Transverse colon (tissue), 4 donors: ENCODE measurements at regions not wholly inside any gene's neighbourhood (a gene's known extent, or its start where the extent isn't known, plus 50 kb on each side); places are given as distances from the start of the nearest gene placed in this dataset.

Source experiments
- DNase-seq: peaks from one replicate; pipeline ENCODE4 v3.0.0-alpha.2; 2019
- H3K27ac ChIP-seq, 4 donors: fragments of 200-600 bp; sonication (generic); 2 replicates each; pipeline ENCODE4 v1.5.1; 2016 to 2018; ENCODE audit warnings: inconsistent platforms in 4 of 4
- H3K27me3 ChIP-seq: fragments of 200-600 bp; sonication (generic); 2 replicates; pipeline ENCODE4 v1.5.1; 2017; ENCODE audit warnings: inconsistent platforms
- H3K36me3 ChIP-seq, 4 donors: fragments of 200-600 bp; sonication (generic); 2 replicates each; pipeline ENCODE4 v1.5.1; 2017 to 2019; ENCODE audit warnings: inconsistent platforms in 4 of 4
- H3K4me1 ChIP-seq, 4 donors: fragments of 200-600 bp; sonication (generic); 2 replicates each; pipeline ENCODE4 v1.5.1; 2017 to 2020; ENCODE audit warnings: inconsistent platforms in 4 of 4
- H3K4me3 ChIP-seq, 4 donors: fragments of 200-600 bp; sonication (generic); 1 replicate in 1 of 4; 2 replicates in 3 of 4; pipeline versions ENCODE4 v1.5.1 to v1.6.1; 2017 to 2019; ENCODE audit warnings: inconsistent platforms in 4 of 4
- H3K9me3 ChIP-seq, 2 donors: fragments of 200-600 bp; sonication (generic); 2 replicates each; pipeline ENCODE4 v1.5.1; 2017 to 2019; ENCODE audit warnings: inconsistent platforms in 2 of 2
- EP300 ChIP-seq: sonication (generic); formaldehyde crosslinking; IDR thresholded peaks from one replicate; pipeline ENCODE4 v1.6.1; 2017; ENCODE audit warnings: antibody characterized with exemption, low read depth
- POLR2A ChIP-seq: fragments of 450-650 bp; IDR thresholded peaks from one replicate; pipeline ENCODE4 v1.6.1; 2016; ENCODE audit warnings: antibody characterized with exemption, mild to moderate bottlenecking, moderate library complexity
- POLR2AphosphoS5 ChIP-seq, 3 donors: sonication (generic); formaldehyde crosslinking; IDR thresholded peaks; one replicate each; pipeline ENCODE4 v1.6.1; 2016; ENCODE audit warnings: antibody characterized with exemption in 3 of 3
- WGBS, 2 donors: methylation state at CpG; one replicate each; pipeline ENCODE4 v1.1.5; 2018; ENCODE audit warnings: low coverage in 1 of 2; 5-methylcytosine and 5-hydroxymethylcytosine counted together
- in situ Hi-C, 4 donors: fragments of 200-750 bp; cut with MboI; loops; one replicate each; pipeline versions ENCODE4 v1.15.0 to v1.15.1; 2017; ENCODE audit warnings: low sequenced_read_pairs in 3 of 4, low pct_ligation_motif_present in 1 of 4, low pct_unique_long_range_greater_than_20kb in 1 of 4
- intact Hi-C: fragments of 100-400 bp; cut with DNase I; formaldehyde crosslinking; loops from one replicate; pipeline ENCODE4 v1.15.1; 2023; ENCODE audit warnings: low total_unique reads
- TF ChIP-seq, protein P1 (sequence below), 5 experiments: fragments of 200-600 bp in 3 of 5; fragments of 450-650 bp in 2 of 5; sonication (generic) in 3 of 5; IDR thresholded peaks; 1 replicate in 2 of 5; 2 replicates in 3 of 5; pipeline ENCODE4 v1.5.1; 2016 to 2017; ENCODE audit warnings: antibody characterized with exemption in 5 of 5, inconsistent platforms in 3 of 5, mild to moderate bottlenecking in 2 of 5, moderate library complexity in 1 of 5

DNA sequence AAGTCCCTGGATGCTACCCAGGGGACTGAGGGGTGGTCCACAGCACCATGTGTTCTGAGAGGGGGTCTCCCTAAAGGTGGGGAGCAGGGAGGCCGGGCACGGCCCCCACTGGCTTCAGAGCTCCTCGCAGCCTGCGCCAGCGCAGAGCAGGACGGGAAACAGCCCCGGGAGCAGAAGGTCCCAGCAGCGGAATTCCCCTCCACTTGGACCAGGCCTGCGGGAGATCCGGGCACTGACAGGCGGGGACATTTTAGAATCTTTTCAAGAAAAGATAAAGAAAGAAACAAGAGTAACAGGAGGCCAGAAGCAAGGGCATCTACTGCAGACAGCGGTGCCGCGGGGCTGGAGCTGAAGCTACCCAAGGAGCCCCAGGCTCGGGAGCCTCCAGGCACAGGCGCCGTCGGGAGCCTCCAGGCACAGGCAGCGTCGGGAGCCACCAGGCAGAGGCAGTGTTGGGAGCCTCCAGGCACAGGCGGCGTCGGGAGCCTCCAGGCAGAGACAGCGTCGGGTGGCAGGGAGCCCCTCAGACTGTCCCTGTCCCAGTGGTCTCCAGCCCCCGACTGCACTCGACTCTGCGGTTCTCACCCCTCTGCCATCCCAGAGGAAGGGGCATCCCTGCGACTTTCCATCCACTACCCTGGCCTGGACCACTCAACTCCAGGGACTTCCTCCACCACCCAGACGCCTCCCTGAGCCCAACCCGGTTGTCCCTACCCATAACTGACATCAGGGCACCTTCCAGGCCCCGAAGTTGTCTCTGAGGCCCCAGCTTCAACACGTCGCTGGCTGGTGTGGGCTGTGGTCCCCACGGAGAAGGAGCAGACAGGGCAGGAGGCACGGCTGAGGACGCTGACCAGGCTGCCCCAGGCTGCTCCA is 211.1 kb downstream of the BRD1 start:
- no peak overlapping the region for H3K27ac ChIP-seq
- H3K36me3 ChIP-seq, result no peaks in the 10 kb centered on the region
- no peak for DNase-seq
- intact Hi-C loops, result no loop called here
- H3K9me3 ChIP-seq, result peaks cover 0 to 4% of the 10 kb centered on the region in 2 donors
- H3K4me3 ChIP-seq, result no peak overlapping the region
- H3K27me3 ChIP-seq, result no peaks in the 10 kb centered on the region
- no peaks in the 10 kb centered on the region for H3K4me1 ChIP-seq
- in situ Hi-C loops, result no loop called here
- TF ChIP-seq POLR2A, result no peak
- TF ChIP-seq, protein P1, sequence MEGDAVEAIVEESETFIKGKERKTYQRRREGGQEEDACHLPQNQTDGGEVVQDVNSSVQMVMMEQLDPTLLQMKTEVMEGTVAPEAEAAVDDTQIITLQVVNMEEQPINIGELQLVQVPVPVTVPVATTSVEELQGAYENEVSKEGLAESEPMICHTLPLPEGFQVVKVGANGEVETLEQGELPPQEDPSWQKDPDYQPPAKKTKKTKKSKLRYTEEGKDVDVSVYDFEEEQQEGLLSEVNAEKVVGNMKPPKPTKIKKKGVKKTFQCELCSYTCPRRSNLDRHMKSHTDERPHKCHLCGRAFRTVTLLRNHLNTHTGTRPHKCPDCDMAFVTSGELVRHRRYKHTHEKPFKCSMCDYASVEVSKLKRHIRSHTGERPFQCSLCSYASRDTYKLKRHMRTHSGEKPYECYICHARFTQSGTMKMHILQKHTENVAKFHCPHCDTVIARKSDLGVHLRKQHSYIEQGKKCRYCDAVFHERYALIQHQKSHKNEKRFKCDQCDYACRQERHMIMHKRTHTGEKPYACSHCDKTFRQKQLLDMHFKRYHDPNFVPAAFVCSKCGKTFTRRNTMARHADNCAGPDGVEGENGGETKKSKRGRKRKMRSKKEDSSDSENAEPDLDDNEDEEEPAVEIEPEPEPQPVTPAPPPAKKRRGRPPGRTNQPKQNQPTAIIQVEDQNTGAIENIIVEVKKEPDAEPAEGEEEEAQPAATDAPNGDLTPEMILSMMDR (IDR thresholded peaks at IDR 0.05), result no peak
- WGBS, 2 donors, result 90% methylated on average over 37 of the region's 37 CpGs; no CpG with 5 or more reads in 1 of the 2 donors

DNA sequence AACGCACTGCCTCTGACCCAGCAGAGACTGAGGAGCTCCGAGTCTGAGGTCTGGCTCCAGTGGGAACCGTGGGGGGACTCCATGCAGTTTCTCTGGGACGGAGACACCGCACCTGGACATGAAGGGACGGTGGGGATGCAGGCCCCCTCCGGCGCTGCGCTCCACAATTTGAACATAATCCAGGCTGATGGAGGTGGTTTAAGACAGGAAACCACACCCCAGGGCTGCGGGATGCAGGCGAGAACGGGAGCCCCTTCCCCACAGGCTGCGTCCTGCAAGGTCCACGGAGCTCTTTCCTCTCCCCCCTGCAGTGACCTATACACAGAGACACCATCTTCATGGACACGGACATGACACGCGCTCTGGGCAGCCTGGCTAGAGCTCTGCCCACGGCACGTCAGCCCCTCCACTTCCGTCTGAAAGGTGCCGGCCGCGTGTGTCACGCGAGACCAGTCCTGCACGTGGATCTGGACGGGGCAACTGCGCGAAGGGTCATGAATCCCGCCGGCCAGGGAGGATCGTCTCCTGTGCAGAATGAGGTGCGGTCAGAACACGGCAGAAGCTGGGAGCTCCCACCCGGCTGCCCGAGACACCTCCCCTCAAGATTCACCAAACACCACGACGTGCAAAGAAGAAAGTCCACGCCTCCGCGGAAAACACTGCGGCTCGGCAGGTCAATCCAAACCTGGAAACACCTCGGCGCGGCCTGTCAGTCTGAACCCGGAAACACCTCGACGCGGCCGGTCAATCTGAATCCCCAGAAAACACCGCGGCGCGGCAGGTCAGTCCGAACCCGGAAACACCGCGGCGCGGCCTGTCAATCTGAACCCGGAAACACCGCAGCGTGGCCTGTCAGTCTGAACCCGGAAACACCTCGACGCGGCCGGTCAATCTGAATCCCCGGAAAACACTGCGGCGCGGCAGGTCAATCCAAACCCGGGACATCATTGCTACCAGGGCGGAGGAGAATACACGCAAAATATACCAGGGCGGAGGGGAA is 212.4 kb downstream of the BRD1 start:
- Histone ChIP-seq H3K27ac (no peak overlapping the region), H3K9me3 (peaks cover 0 to 4% of the 10 kb centered on the region in 2 donors), H3K4me3 (no peak overlapping the region), H3K4me1 (no peaks in the 10 kb centered on the region), H3K27me3 (no peaks in the 10 kb centered on the region), H3K36me3 (no peaks in the 10 kb centered on the region)
- TF ChIP-seq, protein P1 (IDR thresholded peaks at IDR 0.05), result no peak
- TF ChIP-seq EP300, result no peak
- TF ChIP-seq POLR2A, result no peak
- no peak for TF ChIP-seq POLR2AphosphoS5 (IDR thresholded peaks at IDR 0.05)
- intact Hi-C loops, result no loop called here
- WGBS, 2 donors, result 92 to 94% methylated on average over 33 to 77 of the region's 77 CpGs
- no peak for DNase-seq
- in situ Hi-C loops, result no loop called here

DNA sequence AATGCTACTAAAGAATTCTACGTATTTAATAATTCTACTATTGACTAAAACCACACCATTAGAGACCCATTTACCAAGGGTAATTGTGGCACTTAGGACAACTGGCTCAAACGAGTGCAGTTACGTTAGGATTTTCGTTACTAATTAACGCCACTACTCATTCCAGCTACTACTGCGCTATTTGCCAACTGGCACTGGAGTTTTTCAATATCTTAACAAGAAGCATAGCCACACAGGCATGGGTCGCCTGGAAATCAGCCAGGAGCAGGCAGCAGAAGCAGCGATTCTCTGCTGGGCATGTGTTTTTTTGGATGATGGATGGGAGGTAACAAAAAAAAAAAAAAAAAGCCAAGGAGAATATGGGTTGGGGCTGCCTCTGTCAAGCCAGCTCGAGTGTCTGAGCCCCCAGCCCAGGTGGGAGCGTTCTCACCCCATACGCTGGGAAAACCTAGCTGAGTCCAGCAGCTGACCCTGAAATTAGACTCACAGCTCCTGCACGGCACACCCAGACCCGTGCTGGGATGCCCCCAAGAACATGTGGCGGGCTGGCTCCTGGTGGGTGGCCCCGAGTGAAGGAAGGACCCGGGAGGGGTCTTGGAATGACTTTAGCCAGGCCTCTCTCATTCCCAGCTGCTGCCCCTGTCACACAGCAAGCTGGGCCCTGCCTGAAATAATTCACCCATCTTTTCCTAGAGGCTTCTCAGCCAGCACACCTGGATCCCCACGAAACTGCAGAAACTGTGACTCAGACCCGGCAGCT is 214.0 kb downstream of the BRD1 start:
- no peak for DNase-seq
- in situ Hi-C loops, result no loop called here

More for the DNA sequence above, 214.0 kb downstream of the BRD1 start:
- no peaks in the 10 kb centered on the region for H3K4me1 ChIP-seq
- no peak for TF ChIP-seq POLR2AphosphoS5 (IDR thresholded peaks at IDR 0.05)
- TF ChIP-seq, protein P1 (IDR thresholded peaks at IDR 0.05), result no peak
- no peak for TF ChIP-seq EP300
- TF ChIP-seq POLR2A, result no peak
- intact Hi-C loops, result no loop called here
- H3K27me3 ChIP-seq, result no peaks in the 10 kb centered on the region
- H3K9me3 ChIP-seq, result peaks cover 0 to 4% of the 10 kb centered on the region in 2 donors
- WGBS, 2 donors, result 83 to 90% methylated on average over 3 to 18 of the region's 18 CpGs
- H3K4me3 ChIP-seq, result no peak overlapping the region
- H3K27ac ChIP-seq, result no peak overlapping the region
- H3K36me3 ChIP-seq, result no peaks in the 10 kb centered on the region
